GM12875 (cell line): ENCODE measurements at regions not wholly inside any gene's neighbourhood (a gene's known extent, or its start where the extent isn't known, plus 50 kb on each side); places are given as distances from the start of the nearest gene placed in this dataset.

Source experiments
- H3K4me3 ChIP-seq: one replicate; pipeline ENCODE4 v1.5.1; 2011; ENCODE audit warnings: low read depth, low read length, control low read depth
- TF ChIP-seq, protein P1 (sequence below): IDR thresholded peaks from 2 replicates; pipeline ENCODE4 v1.5.1; 2011; ENCODE audit warnings: low read depth, mild to moderate bottlenecking, control low read depth, inconsistent platforms, low read length, moderate library complexity, borderline replicate concordance; ENCODE audit not compliant: insufficient read depth

DNA sequence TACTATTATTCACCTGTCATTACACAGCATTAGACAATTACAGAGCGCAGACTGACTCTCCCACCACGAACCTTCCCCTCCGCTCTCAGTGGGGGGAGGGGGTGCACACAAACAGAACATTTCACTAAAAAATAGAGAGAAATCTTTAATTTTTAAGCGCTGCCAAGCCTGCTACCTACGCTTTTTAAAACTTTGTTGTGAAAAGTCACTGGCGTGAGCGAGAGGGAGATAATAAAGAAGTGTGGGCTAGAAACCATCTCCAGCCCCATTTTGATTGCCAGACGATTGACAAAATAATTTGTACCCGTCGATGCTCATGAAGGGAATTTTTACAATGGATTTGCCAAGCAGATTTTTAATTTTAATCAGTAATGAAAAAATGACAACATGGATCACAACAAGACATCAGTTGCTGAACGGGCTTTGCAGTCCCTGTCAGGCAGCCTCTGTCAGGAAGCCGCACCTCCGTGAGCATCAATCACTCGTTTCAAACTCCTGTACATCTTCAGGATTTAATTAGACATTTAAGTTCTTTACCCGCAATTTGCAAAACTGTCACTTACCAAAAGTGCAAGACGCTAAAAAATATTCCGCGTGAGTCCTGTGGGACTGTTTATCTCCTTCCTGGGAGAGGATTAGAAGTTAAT lies 209.1 kb downstream of the BCL11B start:
- no peak overlapping the region for H3K4me3 ChIP-seq
- TF ChIP-seq, protein P1, sequence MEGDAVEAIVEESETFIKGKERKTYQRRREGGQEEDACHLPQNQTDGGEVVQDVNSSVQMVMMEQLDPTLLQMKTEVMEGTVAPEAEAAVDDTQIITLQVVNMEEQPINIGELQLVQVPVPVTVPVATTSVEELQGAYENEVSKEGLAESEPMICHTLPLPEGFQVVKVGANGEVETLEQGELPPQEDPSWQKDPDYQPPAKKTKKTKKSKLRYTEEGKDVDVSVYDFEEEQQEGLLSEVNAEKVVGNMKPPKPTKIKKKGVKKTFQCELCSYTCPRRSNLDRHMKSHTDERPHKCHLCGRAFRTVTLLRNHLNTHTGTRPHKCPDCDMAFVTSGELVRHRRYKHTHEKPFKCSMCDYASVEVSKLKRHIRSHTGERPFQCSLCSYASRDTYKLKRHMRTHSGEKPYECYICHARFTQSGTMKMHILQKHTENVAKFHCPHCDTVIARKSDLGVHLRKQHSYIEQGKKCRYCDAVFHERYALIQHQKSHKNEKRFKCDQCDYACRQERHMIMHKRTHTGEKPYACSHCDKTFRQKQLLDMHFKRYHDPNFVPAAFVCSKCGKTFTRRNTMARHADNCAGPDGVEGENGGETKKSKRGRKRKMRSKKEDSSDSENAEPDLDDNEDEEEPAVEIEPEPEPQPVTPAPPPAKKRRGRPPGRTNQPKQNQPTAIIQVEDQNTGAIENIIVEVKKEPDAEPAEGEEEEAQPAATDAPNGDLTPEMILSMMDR = no peak

DNA sequence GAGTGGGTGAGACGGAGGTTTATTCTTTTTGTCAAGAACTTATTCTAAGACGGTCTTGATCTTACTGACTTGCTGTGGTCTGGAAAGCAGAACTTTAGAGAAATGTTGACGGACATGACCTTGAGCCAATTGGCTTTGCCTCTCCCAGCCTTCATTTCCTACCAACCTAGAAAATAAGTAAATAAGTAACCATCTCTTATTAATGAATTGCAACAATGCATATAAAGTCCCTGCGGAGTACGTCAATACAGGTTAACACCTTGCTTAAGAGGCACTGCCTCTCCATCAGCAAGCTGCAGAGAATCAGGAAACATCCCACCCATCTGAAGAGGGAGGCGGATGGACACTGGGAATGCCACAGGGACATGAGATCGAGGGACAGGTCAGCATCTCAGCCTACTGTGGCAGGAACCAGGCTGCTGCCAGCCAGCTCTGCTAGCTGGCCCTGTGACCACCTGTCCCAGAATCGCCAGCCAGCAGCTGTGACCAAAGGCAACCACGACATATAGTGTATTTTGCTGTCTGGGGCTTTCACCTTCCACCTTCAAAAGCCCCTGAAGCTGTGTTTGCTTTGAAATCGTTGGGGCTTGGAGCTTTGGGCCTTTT lies 208.3 kb downstream of the BCL11B start:
- no peak overlapping the region for H3K4me3 ChIP-seq
- TF ChIP-seq, protein P1 = no peak

DNA sequence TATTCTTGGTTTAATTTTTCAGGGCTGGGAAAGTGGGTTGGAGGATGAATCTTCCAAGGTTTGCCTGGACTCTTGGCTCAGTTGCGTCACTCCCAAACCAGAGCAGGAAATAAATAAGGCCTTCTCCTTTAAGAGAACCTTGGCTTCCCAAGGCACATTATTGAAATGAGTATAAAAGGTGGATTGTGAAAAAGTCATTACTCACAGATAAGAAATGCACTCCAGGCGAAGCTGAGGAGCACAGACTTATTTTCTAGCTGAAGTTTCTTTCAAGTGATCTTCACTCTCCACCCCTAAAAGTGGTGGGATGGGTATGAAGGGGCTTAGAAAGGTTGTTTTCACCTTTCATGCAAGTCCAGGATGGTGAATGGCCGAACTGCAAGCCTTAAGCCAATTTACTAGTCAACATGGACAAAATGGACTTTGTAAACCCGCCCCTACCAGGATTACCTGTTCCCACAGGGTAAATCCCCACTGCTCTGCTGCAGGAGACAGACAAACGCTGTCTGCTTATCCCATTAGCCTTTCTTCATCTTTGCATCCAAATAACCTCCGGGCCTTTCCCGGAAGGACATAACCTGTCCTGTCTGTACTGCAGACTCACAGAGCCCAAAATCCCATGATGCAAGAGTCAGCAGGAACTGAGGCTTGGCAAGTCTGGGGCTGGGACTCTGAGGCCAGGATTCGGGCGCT lies 207.6 kb downstream of the BCL11B start:
- H3K4me3 ChIP-seq = no peak overlapping the region
- TF ChIP-seq, protein P1 = no peak

DNA sequence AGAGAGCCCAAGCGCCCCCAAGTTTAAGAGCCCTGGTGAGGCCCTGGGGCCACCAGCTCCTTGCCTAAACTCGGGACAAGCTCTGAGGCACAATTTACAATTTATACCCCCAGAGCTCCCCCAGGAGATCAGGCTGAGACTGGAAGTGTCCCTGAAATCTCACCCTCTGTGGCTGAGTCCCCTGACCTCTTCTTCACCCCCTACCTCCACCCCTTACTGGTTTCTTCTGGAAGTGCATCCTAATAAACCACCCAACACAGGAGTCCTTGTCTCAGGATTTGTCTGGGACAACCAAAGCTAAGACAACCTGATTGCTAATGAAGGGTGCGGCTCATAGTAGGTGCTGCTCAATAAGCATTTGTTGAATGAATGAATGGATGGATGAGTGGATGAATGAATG lies 206.4 kb downstream of the BCL11B start:
- H3K4me3 ChIP-seq = no peak overlapping the region
- TF ChIP-seq, protein P1 = no peak

DNA sequence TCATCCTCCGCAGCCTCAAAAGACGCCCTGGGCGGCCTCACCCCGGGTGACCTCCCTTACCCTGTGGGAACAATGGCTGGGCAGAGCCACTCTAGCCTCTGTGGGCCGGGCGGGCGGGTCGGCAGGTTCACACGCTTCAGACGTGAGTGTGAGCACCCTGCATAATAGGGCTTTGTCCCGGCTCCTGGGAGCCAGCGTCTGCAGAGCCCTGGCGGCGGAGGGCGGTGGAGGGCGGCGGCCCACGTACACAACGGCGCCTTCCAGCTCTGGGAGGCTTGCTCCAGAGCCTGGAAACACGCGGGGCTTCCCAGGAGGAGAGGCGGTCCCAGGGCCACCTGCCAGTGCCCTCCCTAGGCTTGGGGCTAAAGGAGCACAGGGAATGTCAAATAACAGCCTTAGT lies 205.6 kb downstream of the BCL11B start:
- TF ChIP-seq, protein P1 = no peak
- no peak overlapping the region for H3K4me3 ChIP-seq

DNA sequence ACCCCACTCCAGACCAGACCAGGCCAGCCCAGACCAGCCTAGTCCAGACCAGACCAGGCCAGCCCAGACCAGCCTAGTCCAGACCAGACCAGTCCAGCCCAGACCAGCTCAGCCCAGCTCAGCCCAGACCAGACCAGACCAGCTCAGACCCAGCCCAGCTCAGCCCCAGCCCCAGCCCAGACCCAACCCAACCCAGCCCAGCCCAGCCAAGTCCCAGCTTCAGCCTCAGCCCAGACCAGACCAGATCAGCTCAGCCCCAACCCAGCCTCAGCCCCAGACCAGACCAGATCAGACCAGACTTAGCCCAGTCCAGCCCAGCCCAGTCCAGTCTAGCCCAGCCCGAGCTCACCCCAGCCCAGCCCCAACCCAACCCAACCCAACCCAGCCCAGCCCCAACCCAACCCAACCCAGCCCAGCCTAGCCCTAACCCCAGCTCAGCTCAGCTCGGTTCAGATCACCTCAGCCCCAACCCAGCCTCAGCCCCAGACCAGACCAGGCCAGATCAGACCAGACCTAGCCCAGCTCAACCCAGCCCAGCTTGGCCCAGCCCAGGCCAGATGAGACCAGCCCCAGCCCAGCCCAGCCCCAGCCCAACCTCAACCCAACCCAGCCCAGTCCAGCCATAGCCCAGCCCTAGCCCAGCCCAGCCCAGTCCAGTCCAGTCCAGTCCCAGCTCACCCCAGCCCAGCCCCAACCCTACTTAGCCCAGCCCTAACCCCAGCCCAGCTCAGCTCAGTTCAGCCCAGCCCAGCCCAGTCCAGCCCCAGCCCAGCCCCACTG lies 204.7 kb downstream of the BCL11B start:
- H3K4me3 ChIP-seq = no peak overlapping the region
- TF ChIP-seq, protein P1 = no peak
